ENCODE measurements at regions not wholly inside any gene's neighbourhood (a gene's known extent, or its start where the extent isn't known, plus 50 kb on each side); places are given as distances from the start of the nearest gene placed in this dataset.
A peak's percentile ranks its signal among the peaks of the same experiment; 100 is the strongest.

- TF ChIP-seq CTCF (IDR thresholded peaks at IDR 0.05; ENCODE audit: insufficient read depth, low read depth, low read length, missing control alignments), result no peak
- DNase-seq (ENCODE audit: low read depth), result no peak
Measured at GRCh38 chr1:25068316-25068715, 138.2 kb upstream of the RUNX3 start.

GRCh38 chr1:25067518-25068251, 137.6 kb upstream of the RUNX3 start:
- no peak for TF ChIP-seq CTCF (IDR thresholded peaks at IDR 0.05; ENCODE audit: insufficient read depth, low read depth, low read length, missing control alignments)
- no peak for DNase-seq (ENCODE audit: low read depth)

More at GRCh38 chr1:25068316-25068715, 138.2 kb upstream of the RUNX3 start:
- H3K4me3 ChIP-seq (ENCODE audit: low read length), result no peak overlapping the region

DNA sequence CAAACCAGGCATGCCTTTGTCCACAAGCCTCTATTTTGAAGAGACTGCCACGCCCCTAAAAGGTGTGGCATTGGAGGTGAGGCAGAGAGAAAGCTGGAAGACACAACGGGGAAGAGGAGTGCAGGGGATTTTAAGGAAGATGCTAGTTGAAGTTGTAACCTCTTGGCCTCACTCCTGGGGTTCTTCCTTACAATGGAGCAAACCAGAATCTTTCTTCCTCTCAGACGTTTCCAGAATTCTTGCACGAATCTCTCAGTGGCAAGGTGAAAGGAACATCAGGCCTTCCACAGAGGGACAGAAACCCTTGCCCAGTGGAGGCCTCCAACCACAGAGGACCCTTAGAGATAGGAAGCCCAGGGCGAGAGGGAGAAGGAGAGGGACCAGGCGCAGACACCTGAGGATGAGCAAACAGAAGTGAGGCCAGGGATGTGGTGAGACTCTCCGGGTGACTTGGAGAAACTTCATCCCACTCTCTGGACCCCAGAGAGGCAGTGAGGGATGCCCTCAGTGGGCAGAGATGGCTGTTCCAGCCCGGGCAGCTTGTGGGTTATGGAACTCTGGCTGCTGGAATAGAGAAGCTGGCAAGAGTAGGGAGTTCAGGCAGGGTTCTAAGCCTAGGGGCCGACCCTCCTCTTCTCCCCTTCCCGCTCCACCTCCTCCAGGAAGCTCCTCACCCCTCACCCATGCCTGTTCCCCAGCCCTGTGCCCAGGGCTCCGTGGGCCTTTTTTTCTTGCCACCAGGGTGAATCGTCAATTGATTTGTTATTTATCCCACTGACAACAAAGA, 136.8 kb upstream of the RUNX3 start:
- H3K4me3 ChIP-seq (ENCODE audit: low read length), result no peak overlapping the region
- peak; percentile 28 for DNase-seq (ENCODE audit: low read depth)
- no peak for TF ChIP-seq CTCF (IDR thresholded peaks at IDR 0.05; ENCODE audit: insufficient read depth, low read depth, low read length, missing control alignments)

More at GRCh38 chr1:25067518-25068251, 137.6 kb upstream of the RUNX3 start:
- no peak overlapping the region for H3K4me3 ChIP-seq (ENCODE audit: low read length)

- no peak overlapping the region for H3K4me3 ChIP-seq (ENCODE audit: low read length)
- TF ChIP-seq CTCF (IDR thresholded peaks at IDR 0.05; ENCODE audit: insufficient read depth, low read depth, low read length, missing control alignments), result no peak
- no peak for DNase-seq (ENCODE audit: low read depth)
Measured at GRCh38 chr1:25066256-25066655, 136.2 kb upstream of the RUNX3 start.

DNA sequence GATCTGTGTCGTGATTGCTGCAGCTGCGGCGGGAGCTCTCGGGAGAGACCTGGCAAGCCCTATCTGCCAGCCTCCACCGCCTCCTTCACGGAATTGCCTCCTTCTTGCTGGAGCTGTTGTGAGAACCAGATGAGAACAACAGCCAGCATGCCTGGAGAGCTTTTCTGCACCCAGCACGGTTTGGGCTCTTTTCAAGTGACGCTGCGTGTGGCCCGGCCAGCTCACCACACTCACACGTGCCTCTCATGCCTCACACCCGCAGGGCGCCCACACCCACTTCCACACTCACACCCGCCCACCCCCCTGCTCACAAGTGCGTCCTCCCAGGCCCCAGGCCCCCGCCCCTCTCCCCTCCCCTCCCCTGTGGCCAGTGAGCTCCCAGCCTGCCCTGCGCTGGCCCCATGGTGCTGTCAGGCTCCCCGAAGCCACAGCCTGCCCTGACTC, 135.7 kb upstream of the RUNX3 start:
- no peak for TF ChIP-seq CTCF (IDR thresholded peaks at IDR 0.05; ENCODE audit: insufficient read depth, low read depth, low read length, missing control alignments)
- no peak for DNase-seq (ENCODE audit: low read depth)
- H3K4me3 ChIP-seq (ENCODE audit: low read length), result no peak overlapping the region

- TF ChIP-seq CTCF (IDR thresholded peaks at IDR 0.05; ENCODE audit: insufficient read depth, low read depth, low read length, missing control alignments), result no peak
- no peak for DNase-seq (ENCODE audit: low read depth)
- no peak overlapping the region for H3K4me3 ChIP-seq (ENCODE audit: low read length)
Measured at GRCh38 chr1:25065321-25065721, 135.2 kb upstream of the RUNX3 start.
